ENCODE measurements at regions not wholly inside any gene's neighbourhood (a gene's known extent, or its start where the extent isn't known, plus 50 kb on each side); places are given as distances from the start of the nearest gene placed in this dataset.

GRCh38 chr4:29009908-29010307 is 1710.3 kb upstream of the PCDH7 start:
- TF ChIP-seq POLR2A (IDR thresholded peaks at IDR 0.05; ENCODE audit: low read length) (no peak), GATA1 (IDR thresholded peaks at IDR 0.05; ENCODE audit: low read depth, low read length) (no peak)
